Psoas muscle (tissue), 7 donors: ENCODE measurements at regions not wholly inside any gene's neighbourhood (a gene's known extent, or its start where the extent isn't known, plus 50 kb on each side); places are given as distances from the start of the nearest gene placed in this dataset.

Source experiments
- ATAC-seq, 4 donors: fragments of 200-7000 bp; cut with Tn5 transposase; one replicate each; pipeline ENCODE4 v1.9.1; 2020; ENCODE audit warnings: moderate library complexity in 3 of 4, mild to moderate bottlenecking in 2 of 4
- DNase-seq, 2 donors: peaks; one replicate each; pipeline ENCODE4 v3.0.0-alpha.2; 2020
- H3K27ac ChIP-seq: fragments of 200-600 bp; one replicate; pipeline ENCODE4 v1.8.0; 2022
- H3K27me3 ChIP-seq, 3 donors: fragments of 200-600 bp in 1 of 3; one replicate each; pipeline versions ENCODE4 v1.6.1 to v1.8.0; 2013 to 2022; ENCODE audit warnings: low read length in 2 of 3, mild to moderate bottlenecking in 2 of 3, moderate library complexity in 1 of 3; ENCODE audit not compliant: insufficient read depth in 3 of 3
- H3K36me3 ChIP-seq, 2 donors: fragments of 200-600 bp in 1 of 2; one replicate each; pipeline versions ENCODE4 v1.6.1 to v1.8.0; 2013 to 2022; ENCODE audit warnings: low read depth in 1 of 2, mild to moderate bottlenecking in 1 of 2, moderate library complexity in 1 of 2; ENCODE audit not compliant: insufficient read depth in 1 of 2
- H3K4me1 ChIP-seq: fragments of 200-600 bp; one replicate; pipeline ENCODE4 v1.8.0; 2022
- H3K4me3 ChIP-seq: fragments of 200-600 bp; one replicate; pipeline ENCODE4 v1.8.0; 2022; ENCODE audit warnings: mild to moderate bottlenecking
- H3K9me3 ChIP-seq: fragments of 200-600 bp; one replicate; pipeline ENCODE4 v1.8.0; 2022
- WGBS, 3 donors: extraction: QIAGEN DNeasy Blood & Tissue Kit; methylation state at CpG; one replicate each; pipeline versions ENCODE4 v1.1.6 to v1.1.7; 2013; 5-methylcytosine and 5-hydroxymethylcytosine counted together
- intact Hi-C, 2 donors: fragments of 100-400 bp; cut with DNase I; formaldehyde crosslinking; loops; one replicate each; pipeline versions ENCODE4 v1.11.0 to v1.14.2; 2022
- TF ChIP-seq, protein P1 (sequence below): fragments of 200-600 bp; IDR thresholded peaks from one replicate; pipeline ENCODE4 v1.8.0; 2022; ENCODE audit warnings: antibody characterized with exemption
- donor health status: healthy with polysubstance abuse.
- donor health status: DM: no; HTN: no; CAD: no; lungs with moderate emphysema.
- donor health status: Bipolar disorder and iron deficiency.
- donor health status: healthy.
- donor health status: DM: yes; HTN: yes; CAD: no.
- donor health status: DM: no; HTN: no; CAD: no.
- donor health status: DM: yes; HTN: yes; CAD: no.

DNA sequence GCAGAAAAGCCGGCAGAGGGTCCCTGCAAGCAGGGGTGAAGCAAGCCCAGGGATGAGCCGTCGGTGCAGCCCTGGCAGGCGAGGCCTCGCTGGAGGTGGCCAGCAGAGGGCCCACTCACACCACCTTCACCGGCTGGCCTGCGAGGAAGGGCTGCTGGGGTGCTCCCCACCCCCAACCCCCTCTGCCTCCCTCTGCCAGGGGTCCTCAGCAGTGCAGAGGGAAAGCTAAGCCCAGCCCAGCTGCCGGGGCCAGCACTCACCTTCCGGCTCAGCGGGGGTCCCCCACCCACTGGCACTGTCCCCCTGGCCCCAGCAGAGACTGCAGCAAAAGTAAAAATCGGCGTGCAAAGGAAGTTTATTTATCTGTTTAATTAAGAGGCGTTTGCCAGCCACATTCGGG is 113.4 kb downstream of the ENGASE start:
- peak; percentile 64 to 70 (median 67) for ATAC-seq
- H3K4me3 ChIP-seq: no peak overlapping the region
- WGBS, 3 donors: 6 to 11% (median 8%) methylated on average over 14 of the region's 14 CpGs
- H3K4me1 ChIP-seq: peaks cover 6% of the 10 kb centered on the region
- intact Hi-C loops: loop anchor here (2.0 to 10.0 kb wide), 2 partner anchors 63 to 205 kb away; no protein-coding TSS in a partner anchor
- H3K36me3 ChIP-seq: no peaks in the 10 kb centered on the region
- H3K27me3 ChIP-seq: peaks cover 2 to 90% (median 25%) of the 10 kb centered on the region in 3 donors
- no peak overlapping the region for H3K27ac ChIP-seq
- TF ChIP-seq, protein P1, sequence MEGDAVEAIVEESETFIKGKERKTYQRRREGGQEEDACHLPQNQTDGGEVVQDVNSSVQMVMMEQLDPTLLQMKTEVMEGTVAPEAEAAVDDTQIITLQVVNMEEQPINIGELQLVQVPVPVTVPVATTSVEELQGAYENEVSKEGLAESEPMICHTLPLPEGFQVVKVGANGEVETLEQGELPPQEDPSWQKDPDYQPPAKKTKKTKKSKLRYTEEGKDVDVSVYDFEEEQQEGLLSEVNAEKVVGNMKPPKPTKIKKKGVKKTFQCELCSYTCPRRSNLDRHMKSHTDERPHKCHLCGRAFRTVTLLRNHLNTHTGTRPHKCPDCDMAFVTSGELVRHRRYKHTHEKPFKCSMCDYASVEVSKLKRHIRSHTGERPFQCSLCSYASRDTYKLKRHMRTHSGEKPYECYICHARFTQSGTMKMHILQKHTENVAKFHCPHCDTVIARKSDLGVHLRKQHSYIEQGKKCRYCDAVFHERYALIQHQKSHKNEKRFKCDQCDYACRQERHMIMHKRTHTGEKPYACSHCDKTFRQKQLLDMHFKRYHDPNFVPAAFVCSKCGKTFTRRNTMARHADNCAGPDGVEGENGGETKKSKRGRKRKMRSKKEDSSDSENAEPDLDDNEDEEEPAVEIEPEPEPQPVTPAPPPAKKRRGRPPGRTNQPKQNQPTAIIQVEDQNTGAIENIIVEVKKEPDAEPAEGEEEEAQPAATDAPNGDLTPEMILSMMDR: peak; percentile 65
- DNase-seq: no peak
- H3K9me3 ChIP-seq: no peaks in the 10 kb centered on the region

DNA sequence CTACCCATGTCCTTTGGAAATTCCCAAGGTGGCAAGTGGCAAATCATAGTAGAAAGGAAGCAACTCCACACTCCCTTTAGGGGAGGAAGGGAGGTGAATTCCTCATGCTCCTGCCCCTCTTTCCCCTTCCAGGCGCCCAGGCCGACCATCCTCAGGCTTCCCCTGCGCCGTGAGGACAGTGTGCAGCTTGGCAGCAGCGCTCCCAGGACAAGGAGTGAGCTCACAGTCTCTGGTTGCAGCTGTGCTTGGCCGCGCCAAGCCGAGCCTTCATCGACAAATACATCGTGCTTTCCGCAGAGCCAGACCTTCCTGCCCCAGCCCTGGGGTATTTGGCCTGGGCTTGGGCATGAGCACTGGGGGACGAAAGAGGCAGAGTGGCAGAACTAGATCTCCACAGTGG is 112.6 kb downstream of the ENGASE start:
- peaks cover 6% of the 10 kb centered on the region for H3K4me1 ChIP-seq
- DNase-seq (no peak), ATAC-seq (no peak)
- H3K9me3 ChIP-seq: no peaks in the 10 kb centered on the region
- WGBS, 3 donors: 71 to 75% (median 72%) methylated on average over 12 of the region's 12 CpGs
- peaks cover 2 to 90% (median 25%) of the 10 kb centered on the region in 3 donors for H3K27me3 ChIP-seq
- no peak overlapping the region for H3K4me3 ChIP-seq
- intact Hi-C loops: loop anchor here in 1 of 2 donors (2.0 to 10.0 kb wide), 2 partner anchors 62 to 206 kb away; no protein-coding TSS in a partner anchor
- H3K27ac ChIP-seq: no peak overlapping the region
- no peaks in the 10 kb centered on the region for H3K36me3 ChIP-seq
- TF ChIP-seq, protein P1: no peak

DNA sequence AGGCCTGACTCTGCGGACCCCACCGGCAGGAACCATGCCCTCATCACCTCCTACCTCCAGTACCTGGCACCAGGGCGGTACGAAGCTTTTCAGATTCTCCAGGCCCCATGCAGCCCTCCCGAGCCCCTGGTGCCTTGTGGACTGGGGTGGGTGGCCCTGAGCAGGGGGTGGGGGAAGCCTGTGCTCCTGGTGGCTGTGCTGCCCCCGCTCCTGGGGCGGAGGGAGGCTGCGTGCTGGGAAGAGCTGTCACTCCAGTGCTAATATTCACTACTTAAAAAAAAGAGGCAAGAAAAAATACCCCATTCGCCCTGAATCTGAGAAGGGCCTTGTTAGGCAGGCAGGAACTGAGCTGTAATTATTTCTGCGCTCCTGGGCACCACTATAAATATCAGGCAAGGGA is 111.8 kb downstream of the ENGASE start:
- Histone ChIP-seq H3K27ac (no peak overlapping the region), H3K4me3 (no peak overlapping the region), H3K9me3 (no peaks in the 10 kb centered on the region), H3K36me3 (no peaks in the 10 kb centered on the region), H3K4me1 (peaks cover 6% of the 10 kb centered on the region), H3K27me3 (peaks cover 2 to 89% (median 25%) of the 10 kb centered on the region in 3 donors)
- ATAC-seq (no peak), DNase-seq (no peak)
- WGBS, 3 donors: 58 to 71% (median 59%) methylated on average over 10 of the region's 10 CpGs
- intact Hi-C loops: loop anchor here in 1 of 2 donors (2.0 to 10.0 kb wide), 2 partner anchors 62 to 206 kb away; no protein-coding TSS in a partner anchor
- TF ChIP-seq, protein P1: no peak

DNA sequence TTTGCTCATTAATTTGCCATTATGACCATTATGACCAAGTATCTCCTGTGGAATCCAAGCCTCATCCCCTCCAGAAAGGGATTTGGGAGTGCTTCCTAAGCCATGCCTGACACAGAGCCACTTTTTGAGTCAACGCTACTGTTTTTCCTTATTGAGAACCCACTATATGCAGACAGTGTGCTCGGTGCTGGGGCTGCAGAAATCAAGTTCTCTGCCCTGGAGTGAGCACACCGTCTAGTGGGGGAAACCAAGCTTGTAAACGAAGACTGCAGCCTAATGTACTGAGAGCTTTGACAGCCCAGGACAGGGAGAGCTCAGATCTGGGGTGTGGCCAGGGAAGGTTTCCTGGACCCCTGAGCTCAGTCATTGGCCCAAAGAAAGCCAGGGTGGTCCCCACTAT is 111.0 kb downstream of the ENGASE start:
- WGBS, 3 donors: 62 to 75% (median 72%) methylated on average over 4 of the region's 4 CpGs
- Histone ChIP-seq H3K27me3 (peaks cover 2 to 89% (median 30%) of the 10 kb centered on the region in 3 donors), H3K36me3 (no peaks in the 10 kb centered on the region), H3K27ac (no peak overlapping the region), H3K9me3 (no peaks in the 10 kb centered on the region), H3K4me3 (no peak overlapping the region), H3K4me1 (peaks cover 6% of the 10 kb centered on the region)
- intact Hi-C loops: loop anchor here in 1 of 2 donors (2.0 to 10.0 kb wide), 2 partner anchors 61 to 207 kb away; no protein-coding TSS in a partner anchor
- TF ChIP-seq, protein P1: no peak
- DNase-seq (no peak), ATAC-seq (no peak)

DNA sequence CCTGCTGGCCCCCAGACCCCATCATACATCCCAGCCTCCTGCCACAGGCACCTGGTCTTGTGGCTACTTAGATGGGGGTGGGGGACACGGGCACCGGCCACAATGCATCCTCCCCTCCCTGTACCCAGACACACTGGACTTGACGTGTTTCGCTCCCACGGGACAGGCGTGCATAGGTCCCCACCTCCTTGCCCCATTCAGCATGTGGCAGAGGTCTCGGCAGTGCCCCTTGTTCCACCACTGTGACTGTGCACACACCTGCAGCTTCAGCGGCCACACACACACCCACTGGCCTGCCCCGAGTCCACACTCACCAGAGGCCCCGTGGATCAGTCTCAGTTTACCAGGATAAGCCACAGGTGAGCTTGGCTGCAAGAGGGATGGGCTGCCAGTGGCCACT is 109.6 kb downstream of the ENGASE start:
- TF ChIP-seq, protein P1: no peak
- H3K27ac ChIP-seq: no peak overlapping the region
- no peak for ATAC-seq
- H3K4me3 ChIP-seq: no peak overlapping the region
- H3K9me3 ChIP-seq: no peaks in the 10 kb centered on the region
- intact Hi-C loops: loop anchor here in 1 of 2 donors (10.0 kb wide), 1 partner anchor 59 kb away; no protein-coding TSS in a partner anchor
- WGBS, 3 donors: 47 to 52% (median 50%) methylated on average over 10 of the region's 10 CpGs
- peaks cover 6% of the 10 kb centered on the region for H3K4me1 ChIP-seq
- H3K27me3 ChIP-seq: peaks cover 2 to 88% (median 26%) of the 10 kb centered on the region in 3 donors
- no peak for DNase-seq
- H3K36me3 ChIP-seq: no peaks in the 10 kb centered on the region
